Cardiac septum (tissue), 1 donor: ENCODE measurements at regions not wholly inside any gene's neighbourhood (a gene's known extent, or its start where the extent isn't known, plus 50 kb on each side); places are given as distances from the start of the nearest gene placed in this dataset.

Source experiments
- DNase-seq: peaks from one replicate; pipeline ENCODE4 v3.0.0-alpha.2; 2020; ENCODE audit warnings: low spot score
- intact Hi-C: fragments of 100-400 bp; cut with DNase I; formaldehyde crosslinking; loops from one replicate; pipeline ENCODE4 v1.14.0; 2022
- donor health status: DM: no; HTN: no; CAD: no.

DNA sequence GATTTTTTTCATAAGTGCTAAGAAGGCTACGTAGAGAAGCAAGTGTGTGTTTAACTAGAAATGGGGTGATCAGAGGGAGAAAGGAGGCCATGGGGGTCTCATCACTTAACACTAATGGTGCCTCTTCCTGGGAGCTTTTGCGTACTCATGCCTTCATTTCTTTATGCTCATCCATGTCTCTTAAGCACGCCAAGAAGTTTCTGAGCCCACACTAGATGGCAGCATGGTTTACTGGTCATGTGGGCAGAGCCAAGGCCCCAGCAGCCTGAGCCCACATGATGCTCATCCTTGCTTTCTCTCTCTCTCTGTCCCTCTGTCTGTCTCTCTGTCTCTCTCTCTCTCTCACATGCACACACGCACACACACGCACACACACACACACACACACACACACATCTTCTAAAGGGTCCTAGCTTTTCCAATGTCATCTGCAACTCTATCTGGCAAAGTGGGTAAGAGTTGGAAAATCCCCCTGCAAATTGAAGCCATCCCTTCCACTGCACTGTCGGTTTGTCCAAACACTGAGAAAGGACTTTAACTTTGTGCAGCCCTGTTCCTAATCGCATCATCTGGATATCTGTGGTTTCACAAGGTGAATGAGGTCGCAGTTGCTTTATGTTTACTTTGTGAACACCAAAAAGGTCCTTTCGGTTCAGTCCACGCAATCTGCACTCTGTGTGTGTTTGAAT lies 137.1 kb upstream of the CCDC68 start:
- no peak for DNase-seq

DNA sequence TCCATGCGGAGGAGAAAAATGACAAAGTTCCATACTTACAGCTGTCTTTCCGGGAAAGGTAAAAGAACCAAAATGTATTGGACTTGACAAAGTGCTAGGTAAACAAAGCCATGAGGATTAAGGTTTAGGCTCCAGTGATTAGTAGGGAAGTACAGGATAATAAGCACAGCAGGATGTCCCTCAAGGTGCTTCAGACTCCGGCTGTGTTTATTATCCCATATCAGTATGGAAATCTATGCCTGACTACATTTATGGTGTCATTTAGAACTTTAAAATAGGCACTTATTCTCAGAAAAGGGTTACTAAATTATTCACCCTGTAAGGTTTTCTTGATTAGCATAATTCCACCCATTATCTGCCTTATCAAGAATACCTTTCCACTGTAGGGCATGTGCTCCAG lies 136.3 kb upstream of the CCDC68 start:
- no peak for DNase-seq
- intact Hi-C loops, result loop anchor here (10.0 kb wide), 1 partner anchor 1479 kb away; no protein-coding TSS in a partner anchor

More for the DNA sequence above, 137.1 kb upstream of the CCDC68 start:
- intact Hi-C loops, result loop anchor here (10.0 kb wide), 1 partner anchor 1478 kb away; no protein-coding TSS in a partner anchor

DNA sequence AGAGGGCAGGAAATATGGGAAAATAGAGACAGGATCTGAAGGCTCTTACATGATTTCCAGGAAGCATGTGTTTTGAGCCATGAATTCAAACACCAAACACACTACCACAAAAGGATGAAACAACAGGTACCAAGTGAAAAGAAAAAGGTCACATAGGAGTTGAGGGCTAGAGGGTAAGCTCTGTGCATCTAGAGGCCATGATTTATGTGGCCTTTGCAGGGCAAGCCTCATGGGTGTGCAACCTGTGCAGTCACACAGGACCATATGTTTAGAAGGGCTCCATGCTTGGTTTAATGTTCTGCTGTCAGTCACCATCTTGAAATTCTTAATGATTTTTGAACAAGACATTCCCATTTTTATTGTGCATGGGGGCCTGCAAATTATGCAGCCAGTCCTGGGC lies 134.5 kb upstream of the CCDC68 start:
- no peak for DNase-seq
- intact Hi-C loops, result loop anchor here (10.0 kb wide), 1 partner anchor 1481 kb away; no protein-coding TSS in a partner anchor

DNA sequence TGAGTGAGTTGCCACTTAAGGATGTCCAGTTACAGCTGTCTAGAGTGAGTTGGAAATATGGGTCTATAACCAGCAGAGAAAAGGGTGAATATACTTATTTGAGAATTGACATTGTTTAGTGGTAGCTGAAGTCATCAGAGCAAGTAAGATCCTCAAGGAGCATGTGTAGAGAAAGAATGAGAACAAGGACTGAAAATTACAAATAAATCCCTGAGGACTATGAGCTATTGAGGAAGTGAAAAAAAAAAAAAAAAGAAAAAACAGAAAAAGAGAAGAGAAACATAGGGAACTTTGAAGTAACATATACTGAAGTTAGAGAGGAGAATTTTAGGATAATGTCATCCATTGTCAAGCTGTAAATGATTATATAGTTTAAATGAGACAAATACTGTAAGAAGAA lies 134.0 kb upstream of the CCDC68 start:
- DNase-seq, result no peak
- intact Hi-C loops, result loop anchor here (10.0 kb wide), 1 partner anchor 1482 kb away; no protein-coding TSS in a partner anchor

DNA sequence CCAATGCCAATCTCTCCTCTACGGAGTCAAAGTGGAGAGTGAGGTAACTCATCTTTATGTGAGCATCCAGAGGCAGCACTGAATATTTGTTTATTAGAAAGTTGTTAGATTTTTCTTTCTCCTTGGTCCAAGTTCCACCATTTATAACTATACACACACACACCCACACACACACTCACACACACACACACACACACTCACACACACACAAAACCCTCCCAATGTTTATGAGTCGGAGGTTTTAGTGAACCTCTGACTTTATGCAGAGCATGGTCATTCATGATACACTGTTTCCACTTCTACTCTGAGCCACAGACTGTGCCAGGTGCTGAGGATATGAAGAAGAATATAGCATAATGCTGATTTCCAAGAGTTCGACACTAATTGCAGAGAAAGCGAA lies 132.9 kb upstream of the CCDC68 start:
- intact Hi-C loops, result loop anchor here (10.0 kb wide), 1 partner anchor 1483 kb away; no protein-coding TSS in a partner anchor
- no peak for DNase-seq

DNA sequence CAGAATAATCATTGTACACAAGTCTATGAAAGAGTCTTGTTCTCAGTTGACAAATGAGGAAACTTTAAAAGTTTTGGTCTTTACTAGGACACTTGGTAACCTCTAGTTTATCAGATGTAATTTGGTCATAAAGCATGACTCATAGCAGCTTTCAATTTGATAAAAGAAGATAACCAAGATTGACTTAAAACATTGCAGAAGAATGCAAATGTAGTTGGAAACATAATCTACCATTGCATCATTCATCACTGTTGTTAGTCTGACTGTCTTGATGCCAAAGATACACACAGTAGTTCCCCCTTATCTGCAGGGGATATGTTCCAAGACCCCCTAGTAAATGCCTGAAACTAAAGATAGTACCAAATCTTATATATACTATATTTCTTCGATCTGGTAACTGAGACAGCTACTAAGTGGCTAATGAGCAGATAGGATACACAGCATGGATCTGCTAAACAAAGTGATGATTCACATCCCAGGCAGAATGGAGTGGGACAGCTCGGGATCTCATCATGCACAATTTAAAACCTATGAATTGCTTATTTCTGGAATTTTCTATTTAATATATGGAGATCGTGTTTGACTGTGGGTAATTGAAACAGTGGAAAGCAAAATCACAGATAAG lies 131.4 kb upstream of the CCDC68 start:
- DNase-seq, result no peak
- intact Hi-C loops, result loop anchor here (10.0 kb wide), 1 partner anchor 1484 kb away; no protein-coding TSS in a partner anchor

DNA sequence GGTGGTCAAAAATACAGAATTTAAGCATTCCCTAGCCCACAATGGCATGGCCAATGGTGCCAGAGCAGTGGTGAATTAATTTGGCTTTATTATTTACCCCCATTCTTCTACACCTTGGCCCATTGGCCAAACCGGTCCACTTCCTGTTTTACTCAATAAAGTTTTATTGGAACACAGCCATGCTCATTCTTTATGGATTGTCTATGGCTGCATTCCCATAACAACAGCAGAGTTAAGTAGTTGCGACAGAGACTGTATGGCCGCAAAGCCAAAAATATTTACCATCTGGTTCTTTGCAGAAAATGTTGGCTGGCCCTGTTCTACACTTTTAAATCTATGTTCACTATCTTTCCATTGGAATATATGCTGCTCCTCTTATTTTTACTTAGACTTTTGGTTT lies 130.3 kb upstream of the CCDC68 start:
- intact Hi-C loops, result loop anchor here (10.0 kb wide), 1 partner anchor 1485 kb away; no protein-coding TSS in a partner anchor
- no peak for DNase-seq

DNA sequence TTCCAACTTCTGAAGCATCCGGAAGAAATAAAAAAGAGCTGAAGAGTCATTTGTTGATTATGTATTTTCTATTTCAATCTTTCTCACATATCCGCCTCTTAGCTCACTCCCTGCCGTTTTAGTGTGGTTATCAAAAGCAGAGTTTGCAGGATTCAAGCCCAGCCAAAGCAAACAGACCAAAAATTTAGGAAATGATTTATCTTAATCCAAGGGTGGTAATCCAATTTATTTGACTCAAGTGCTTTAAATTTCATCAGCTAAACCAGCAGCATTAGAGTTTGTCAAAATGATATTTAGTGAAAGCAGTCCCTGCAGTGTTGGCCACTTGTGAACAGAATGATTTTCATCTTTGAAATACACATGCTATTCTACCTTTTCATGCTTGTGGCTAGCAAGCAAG lies 129.3 kb upstream of the CCDC68 start:
- no peak for DNase-seq
- intact Hi-C loops, result no loop called here

DNA sequence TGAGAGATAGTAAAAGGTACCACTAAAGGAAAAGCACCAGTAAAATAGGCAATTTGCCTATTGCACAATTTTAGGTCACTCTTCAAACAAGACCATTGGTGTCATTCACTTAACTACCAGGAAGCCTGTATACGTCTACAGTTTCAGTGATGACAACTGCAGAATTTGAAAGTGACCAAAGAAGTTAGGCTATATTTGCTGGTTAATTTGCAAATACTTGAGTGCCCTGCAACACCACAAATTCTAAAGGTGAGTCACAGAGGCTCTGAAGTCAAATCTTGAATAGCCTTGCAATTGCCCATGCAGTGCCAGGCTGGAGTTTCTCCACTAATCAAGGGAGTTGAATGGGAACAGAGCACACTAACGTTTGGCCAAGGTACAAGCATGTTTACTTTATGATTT lies 128.7 kb upstream of the CCDC68 start:
- DNase-seq, result no peak
- intact Hi-C loops, result no loop called here

DNA sequence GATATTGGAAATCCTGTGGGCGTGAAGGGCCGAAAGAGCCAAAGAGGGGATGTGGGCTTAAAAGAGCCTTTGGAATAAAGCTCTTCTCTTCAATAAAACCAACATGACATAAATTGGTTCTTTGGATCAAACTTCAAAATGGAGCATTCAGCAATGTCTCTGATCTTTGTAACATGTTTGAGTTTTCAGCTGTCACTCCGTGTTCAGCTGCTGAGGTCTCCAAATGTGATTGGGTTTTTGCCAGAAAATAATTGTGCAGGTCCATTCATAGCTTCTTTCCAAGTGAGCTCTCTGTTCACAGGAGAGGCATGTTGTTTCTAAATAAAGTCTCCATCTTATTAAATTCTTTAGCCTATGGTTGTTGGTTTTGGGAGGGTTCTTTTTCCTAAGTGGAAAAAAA lies 127.6 kb upstream of the CCDC68 start:
- intact Hi-C loops, result no loop called here
- DNase-seq, result no peak

DNA sequence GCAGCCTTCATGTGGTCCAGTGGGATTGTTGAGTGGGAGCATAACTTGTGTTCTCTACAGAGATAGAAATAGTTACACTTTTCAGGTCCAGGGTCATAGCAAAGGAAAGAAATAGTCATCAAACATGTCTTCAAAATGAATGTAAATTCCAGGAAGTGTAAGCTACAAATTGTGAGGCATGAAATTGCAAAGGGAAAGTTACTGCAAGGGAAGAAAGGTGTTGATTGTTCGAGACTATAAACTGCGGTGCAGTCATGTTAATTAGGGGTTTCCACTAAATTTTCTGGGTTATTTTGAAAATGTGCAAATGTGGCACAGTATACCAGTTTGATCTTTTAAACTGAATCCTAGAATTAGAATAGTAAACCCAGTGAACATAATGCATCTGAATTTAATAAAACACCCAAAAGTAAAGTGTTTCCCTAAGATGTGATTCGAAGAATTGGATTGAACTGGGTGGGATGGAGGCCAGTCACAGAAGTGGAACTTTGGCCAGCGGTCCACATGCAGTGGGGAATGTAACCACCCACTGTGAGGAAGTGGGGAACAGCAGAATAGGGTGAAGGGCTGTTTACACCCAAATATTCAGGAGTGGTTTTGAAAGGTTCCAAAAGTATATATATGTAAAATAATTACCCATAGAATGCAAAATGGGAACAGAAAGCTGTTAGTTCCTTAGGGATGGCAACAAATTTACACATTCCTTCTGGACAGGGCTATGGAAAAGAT lies 126.5 kb upstream of the CCDC68 start:
- intact Hi-C loops, result no loop called here
- no peak for DNase-seq

DNA sequence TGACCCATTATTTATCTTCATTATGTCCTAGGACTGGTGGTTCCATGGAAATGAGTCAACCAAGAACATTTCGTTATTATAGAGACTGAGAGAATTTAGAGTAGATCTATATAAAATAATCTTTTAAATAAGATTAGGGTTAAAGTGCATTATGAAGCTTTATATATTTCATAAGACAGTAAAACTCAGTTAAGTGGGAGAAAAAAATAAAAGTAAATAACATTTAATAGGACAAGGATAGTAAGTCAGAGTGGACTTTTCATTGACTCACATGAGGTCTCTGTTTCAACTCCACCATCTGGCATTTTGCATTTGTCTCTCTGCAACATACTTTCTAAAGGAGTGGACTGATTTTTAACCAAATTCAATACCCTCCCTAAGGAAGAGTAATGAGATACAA lies 125.3 kb upstream of the CCDC68 start:
- intact Hi-C loops, result no loop called here
- DNase-seq, result no peak

DNA sequence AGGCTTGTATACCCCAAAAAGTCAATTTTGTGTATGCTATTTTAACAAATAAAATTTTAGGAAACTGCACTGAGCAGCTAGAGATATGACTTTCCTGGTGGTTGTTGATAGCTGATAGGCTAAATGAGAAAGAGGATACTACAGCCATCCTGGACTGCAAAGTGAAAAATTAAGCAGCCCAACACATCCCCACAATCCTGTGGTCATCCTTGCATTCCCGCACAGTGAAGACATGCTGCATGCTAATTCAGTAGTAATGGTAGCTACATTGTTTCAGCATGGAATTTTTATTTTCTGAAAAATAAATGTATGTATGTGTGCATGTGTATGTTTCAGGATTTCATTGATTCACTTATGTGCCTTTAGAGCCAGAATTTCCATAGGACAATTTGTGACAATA lies 124.2 kb upstream of the CCDC68 start:
- intact Hi-C loops, result no loop called here
- no peak for DNase-seq

DNA sequence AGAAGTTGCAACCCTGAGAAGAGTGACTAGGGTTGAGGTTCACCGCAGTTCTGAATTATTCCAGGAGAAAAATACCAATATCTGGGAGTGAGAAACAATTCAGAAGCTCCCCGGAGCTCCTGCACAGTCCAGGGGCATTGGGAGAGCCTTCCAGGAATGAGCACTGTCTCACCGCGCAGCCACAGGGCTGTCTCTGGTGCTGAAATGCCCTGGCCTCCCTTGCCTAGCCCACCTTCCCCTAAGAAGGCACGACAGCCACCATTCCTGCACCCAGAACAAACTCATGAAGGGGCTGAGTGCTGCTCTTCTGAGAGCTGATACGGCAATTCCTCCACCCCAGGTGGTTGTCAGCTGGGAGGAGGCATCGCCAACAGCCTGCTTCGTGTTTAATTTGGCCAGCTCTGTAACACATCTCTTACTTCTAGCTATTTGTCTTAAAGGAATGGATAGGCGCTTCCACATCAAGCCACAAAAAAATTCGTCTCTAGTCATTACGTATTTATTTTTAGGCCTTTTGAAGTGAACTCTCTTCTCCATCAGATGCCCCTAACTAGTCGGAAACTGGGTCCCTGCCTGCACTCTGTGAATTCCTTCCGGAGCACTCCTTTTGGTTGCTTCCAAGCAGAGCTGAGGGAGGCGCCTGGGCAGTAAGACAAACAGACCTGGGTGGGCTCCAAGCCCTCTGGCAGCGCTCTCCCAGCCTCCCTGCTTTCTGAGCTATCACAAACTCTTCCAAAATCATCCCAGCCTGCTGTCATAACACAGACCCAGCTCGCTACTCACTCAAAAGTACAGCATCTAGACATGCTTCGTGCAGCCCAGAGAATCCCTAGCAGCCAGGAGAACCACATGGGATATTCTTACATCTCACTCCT lies 120.5 kb upstream of the CCDC68 start:
- DNase-seq, result no peak
- intact Hi-C loops, result no loop called here

DNA sequence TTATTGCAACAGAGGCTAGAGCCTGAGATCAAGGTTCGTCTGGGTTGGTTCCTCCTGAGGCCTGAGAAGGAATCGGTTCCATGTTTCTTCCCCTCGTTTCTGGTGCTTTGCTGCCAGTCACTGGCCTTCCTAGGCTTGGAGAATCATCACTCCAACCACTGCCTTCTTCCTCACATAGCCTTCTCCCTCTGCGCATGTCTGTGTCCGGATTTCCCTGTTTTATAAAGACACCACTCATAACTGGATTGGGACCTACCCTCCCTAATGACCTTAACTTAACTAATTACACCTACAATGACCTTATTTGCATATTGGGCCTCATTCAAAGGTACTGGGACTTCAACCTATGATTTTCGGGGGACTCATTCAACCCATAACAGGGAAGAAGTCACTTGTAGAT lies 119.8 kb upstream of the CCDC68 start:
- DNase-seq, result no peak
- intact Hi-C loops, result no loop called here

DNA sequence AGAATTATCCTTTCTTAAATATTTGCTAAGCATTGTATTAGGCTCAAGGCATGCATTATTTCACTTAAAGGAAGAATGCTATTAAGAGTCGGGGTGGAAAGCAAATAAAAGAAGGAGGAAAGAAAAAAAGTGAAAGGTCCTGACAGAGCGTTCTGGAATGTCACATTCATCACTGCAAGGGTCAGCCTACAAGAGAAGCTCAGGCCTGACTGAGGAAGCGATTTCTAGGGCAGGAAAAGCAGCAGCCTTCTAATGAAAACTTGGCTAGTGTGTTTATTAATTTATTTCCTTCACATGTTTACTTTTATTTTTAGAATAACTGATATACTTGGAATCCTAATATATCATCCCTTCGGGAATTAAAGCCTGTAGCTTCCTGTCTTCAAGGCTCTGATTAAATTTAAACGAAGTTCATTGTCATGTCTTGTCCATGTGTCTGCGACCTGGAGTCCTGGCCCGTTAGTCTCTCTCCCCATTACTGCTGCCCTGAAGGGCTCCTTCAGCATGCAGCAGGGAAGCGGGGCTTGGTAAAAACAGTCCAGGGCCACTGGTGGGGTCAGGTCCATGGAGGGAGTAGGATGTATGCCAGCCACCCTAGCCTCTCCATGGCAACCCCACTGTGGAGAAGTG lies 119.2 kb upstream of the CCDC68 start:
- DNase-seq, result no peak
- intact Hi-C loops, result no loop called here

DNA sequence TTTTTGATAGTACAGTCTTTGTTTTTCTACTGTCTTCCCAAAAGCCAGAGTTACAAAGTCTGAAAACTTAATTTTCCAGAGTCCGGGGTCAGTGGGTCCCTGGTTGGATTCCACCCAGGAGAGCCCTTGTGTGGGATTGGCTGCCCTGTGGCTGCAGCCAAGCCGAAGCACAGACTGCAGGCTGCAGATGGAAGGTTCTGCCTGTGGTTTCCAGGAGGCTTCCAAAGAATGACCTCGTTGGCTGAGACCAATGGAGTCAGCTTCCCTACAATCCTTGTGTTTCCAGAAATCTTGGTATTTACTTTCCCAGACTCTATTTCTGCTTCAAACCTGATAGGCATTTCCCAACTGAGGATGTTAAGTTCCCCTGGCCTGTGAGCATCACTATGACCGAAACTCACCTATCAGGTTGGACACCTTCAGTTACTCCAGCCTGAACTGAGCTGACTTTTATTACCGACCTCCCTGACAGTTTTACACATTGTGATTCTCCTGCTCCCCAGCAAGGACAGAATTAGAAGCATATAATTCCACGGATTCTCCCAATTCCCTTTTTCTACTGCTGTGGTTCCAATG lies 117.5 kb upstream of the CCDC68 start:
- intact Hi-C loops, result no loop called here
- no peak for DNase-seq

DNA sequence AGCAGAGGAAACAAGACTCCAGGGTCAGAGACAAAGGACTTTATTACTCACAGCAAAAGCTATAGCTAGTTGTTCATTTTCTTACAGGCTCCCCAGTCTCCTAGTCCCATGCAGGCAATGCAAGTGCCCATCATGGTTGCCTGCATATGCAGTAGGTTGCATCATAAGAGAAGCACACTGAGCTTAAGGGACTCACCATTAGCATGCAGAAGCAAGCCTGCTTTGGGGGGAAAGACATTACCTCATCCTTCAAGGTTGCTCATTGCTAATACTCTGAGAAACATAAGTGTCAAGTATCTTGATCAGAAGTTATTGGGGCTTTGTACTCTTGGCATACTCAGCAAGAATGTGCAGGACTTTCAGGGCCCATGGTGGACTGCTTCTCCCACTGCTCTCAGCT lies 114.6 kb upstream of the CCDC68 start:
- DNase-seq, result no peak
- intact Hi-C loops, result no loop called here

DNA sequence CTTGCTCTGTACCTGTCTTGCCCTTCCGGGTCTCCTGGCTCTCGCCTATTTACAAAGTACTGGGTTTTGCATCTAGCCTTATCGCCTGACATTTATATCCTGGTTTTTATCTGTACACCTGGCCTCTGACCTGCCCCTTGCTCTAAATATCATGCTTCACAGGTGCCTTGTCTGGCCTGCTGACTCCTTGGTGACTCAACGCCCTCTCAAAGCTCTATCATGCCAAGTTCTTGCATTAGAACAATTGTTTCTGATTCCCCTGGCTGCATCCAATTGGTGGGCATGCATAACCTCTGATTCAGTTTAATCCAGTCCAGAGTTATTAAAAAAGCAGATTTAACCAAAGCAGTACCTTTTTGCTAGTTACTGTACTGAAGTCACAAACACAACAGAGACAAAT lies 113.9 kb upstream of the CCDC68 start:
- DNase-seq, result no peak
- intact Hi-C loops, result no loop called here
